HG03571 (cell line): ENCODE measurements at regions not wholly inside any gene's neighbourhood (a gene's known extent, or its start where the extent isn't known, plus 50 kb on each side); places are given as distances from the start of the nearest gene placed in this dataset.

Experiments used
- ATAC-seq: cut with Tn5 transposase; IDR thresholded peaks from one replicate; pipeline ENCODE4 v1.9.1; 2021; ENCODE audit not compliant: unreplicated experiment

DNA sequence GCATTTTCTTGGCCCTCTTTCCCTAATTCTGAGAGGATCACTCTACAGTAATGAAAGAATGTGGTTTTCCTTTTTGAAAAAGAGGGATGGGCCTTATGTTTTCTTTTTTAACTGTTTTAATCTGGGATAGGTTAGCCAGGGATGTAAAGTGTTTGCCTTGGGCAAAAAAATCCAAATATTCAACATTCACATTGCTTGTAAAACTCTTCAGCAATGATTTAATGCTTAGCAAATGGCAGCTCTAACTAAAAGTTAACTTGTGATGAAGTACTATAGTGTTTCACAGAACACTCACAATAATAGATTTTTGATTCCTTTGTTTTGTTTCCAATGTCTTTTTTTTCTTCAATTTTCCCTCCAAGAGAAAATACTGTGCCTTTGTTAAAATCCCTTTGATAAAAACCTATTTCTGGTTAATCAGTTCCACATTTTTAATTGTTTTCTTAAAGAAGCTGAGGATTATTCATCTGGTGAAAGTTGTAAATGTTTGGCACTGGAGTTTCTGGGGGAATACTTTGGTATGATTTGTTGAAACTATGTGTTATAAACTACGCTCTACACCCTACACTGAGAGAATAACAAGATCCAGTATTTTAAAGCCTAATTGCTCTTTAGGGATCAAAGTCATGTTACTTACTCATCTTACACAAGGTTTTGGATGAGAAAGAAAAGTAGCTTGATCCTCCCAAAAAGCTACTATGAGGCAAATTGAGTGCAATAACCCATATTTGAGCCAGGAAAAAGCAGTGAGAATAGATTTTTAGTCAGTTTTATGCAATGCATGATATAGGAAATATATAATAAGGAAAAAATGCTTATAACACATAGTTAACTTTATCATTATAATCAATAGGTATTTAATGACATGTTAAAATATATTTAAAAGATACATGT is 335.8 kb downstream of the EPHA7 start:
- no peak for ATAC-seq

DNA sequence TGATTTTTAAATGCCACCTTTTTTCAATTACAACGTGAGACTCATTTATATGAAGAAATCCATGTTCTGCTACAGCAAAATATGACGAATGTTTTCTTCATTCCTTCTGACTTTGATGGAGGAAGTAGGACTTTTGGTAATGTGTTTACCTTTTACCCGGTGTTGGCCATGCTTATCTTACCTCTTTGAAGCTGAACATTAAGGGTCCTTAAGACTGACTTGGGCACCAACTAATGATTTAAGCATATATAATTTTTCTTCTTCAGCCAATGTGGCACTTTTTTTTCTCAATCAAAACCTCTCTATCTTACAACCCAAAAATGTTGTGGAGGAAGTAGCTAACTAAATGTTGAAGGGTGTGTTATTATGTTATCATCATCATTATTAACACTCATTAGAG is 337.5 kb downstream of the EPHA7 start:
- ATAC-seq: no peak

DNA sequence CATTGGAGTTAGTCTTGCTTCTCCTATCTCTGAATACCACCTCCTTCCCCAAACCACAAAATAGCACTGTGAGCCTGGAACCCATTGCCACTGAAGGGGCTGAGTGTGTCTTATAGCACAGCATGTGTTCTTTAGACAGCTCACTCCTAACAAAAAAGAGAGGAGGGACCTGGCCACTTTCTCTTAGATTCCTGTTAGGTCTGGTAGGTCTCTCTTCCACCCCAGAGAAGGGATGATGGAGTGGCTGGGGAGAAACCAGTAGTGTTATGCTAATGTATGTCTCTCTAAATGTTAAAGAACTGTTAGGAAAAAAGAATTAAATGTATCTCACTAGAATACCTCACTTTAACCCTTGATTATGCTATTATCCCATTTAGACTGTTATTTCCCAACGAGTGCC is 340.3 kb downstream of the EPHA7 start:
- ATAC-seq: no peak

DNA sequence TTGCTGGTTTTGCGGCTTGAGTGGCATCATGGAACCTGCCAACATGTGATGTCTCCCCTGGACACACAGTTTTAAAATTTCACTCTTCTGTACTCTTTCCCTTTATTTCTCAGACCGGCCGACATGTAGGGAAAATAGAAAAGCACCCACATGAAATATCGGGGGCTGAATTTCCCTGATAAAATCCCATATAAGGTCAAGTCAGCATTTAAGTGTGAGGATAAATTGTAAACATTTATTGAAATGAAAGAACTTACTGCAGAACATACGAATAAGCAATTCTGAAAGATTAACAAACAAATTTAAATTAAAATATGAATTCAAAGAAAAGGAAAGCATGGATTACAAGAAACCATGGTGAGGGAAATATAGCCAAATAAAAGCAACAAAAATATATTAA is 345.5 kb downstream of the EPHA7 start:
- no peak for ATAC-seq

DNA sequence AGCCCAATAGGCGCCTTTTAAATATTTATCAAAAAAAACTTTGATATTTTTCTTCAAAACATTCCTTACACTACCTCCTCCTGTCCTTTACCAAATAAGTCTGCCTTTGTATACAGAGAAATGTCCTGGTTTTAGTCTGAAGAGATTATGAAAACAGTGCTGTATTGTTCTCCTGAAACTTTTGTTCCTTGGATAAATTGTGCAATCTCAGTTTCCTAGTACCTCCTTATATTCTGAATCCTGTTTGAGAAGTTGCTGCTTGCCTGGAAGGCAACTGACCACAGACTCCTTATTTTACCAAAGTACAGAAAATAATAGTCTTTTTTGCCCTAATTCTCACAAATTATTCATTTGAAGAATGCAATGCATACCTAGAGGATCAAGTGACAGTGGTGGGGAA is 349.5 kb downstream of the EPHA7 start:
- ATAC-seq: no peak

DNA sequence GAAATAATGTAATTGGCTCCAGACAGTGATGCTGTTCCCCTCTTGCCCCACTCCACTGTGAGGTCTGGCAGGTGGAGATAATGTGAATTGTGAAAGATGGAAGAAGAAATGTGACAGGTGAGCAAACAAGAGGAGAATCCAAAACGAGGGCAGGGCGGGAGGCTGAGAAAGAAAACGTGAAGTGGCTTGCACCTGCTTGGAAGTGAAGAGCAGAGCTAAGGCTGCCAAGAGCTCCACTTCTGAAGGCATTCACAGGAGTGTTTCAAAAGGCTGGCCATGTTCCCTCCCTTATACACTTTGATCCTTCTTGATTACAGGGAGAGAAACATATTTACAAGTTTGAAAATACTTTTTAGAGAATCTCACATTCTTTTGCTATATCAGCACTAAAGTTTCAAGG is 359.4 kb downstream of the EPHA7 start:
- ATAC-seq: no peak

DNA sequence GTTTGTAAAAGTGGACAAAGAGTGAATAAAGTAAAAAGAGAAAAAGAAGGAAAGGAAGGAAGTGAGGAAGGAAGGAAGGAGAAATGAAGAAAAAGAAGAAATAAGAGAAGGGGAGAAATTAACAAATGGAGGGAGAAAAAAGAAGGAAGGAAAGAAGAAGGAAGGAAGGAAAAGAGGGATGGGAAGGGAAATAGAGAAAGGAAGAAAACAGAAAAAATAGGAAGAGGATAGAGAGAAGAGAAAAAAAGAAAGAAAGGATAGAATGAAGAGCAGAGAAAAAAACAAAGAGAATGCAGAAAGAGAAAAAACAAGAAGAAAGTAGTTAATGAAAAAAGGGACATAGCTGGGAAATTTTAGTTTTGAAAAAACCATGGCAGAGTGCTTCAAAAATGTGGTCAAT is 361.8 kb downstream of the EPHA7 start:
- ATAC-seq: no peak

DNA sequence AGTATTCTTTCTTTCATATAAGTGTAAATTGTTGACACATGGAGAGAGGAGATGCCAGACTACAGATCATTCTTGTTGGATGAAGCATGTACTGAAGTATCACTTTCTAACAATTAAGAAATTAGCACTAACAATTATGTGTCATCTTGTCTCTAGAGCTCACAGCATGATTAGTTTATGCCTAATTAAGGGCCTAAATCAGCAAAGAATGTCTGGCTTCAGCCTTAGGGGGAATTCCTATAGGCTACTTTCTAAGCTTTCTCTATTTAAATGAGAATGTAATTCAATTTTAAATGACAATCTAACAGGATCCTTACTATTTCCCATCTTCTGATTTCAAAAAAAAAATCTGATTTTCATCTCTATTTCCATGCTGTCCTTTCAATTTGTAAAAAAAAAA is 371.0 kb downstream of the EPHA7 start:
- no peak for ATAC-seq

DNA sequence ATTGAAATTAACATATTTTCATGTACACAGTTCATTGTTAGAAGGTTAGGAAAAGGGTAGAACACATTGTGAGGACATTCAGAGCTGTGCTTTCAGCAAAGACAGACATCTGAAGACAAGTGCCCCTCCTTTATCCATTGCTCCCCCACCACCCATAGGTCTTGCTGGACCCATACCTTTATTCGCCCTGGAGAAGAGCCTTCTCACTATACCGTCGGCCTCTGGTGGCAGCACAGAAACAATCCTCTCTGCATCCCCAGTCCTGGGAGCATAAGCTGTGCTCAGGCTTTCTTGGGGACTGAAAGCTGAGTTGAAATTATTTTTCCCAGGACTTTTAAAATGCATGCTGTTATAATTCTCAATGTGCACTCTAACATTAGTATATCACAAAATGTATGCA is 372.3 kb downstream of the EPHA7 start:
- no peak for ATAC-seq

DNA sequence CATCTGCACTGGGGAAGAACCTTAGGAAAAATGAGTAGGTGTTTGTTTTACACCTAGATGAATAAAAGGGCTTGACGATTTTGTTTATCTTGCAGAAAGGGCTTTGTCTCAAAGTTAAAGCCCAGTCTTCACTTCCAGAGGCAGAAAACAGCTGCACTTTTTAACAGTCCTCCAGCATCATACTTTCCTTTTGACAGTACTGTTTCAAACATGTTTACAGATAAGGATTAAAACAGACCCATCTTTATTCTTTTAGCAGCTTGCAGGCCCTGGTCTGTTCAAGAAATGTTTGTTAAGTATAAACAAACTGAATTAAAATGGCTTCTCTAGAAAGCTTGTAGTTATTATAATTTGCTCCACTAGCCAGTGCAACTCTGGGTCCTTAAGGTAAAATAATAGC is 374.2 kb downstream of the EPHA7 start:
- no peak for ATAC-seq

DNA sequence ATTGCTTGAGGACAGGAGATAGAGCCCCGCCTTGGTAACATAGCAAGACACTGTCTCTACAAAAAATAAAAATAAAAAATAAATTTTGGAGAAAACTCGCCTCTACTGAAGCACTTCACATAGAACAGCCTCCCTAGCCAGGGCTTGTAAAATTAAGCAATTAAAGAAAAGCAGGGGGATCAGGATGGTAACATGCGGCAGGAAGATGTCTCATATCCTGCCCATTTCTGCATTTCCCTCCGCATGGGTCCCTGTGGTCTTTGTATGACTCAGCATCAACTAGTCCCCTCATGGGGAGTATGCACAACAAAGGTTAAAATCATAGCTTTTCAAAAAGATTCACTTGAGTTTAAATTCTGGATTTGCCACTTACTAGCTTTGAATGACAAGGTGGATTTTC is 379.0 kb downstream of the EPHA7 start:
- no peak for ATAC-seq

DNA sequence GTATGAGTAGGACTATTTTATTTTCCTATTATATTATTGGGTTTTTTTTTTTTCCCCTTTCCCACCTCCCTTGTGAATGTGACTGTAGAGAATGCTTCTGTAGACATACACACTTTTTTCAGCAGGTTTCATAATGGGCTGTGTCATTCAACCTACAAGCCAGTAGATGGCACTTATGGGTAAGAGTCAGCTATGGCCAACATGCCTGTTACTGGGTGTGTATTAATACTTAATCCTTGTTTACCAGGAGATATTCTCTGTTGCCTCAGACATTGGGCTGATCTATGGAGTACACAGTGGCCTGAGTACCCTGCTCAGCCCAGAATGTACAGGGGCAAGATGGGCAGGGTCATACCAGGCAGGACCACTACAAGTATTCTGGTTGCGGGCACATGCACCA is 382.5 kb downstream of the EPHA7 start:
- no peak for ATAC-seq

DNA sequence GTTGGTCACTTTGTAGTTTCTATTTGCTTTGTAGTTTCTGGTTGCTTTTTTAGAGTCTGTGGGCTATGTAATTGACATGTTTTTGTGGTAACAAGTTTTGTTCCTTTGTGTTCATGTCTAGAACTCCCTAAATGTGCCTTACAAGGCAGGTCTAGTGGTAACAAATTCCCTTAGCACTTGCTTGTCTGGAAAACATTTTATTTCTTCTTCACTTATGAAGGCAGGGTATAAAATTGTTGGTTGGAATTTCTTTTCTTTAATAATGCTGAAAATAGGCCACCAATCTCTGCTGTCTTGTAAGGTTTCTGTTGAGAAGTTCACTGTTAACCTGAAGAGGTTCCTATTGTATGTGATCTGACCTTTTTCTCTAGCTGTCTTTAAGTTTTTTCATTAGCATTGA is 383.6 kb downstream of the EPHA7 start:
- no peak for ATAC-seq

DNA sequence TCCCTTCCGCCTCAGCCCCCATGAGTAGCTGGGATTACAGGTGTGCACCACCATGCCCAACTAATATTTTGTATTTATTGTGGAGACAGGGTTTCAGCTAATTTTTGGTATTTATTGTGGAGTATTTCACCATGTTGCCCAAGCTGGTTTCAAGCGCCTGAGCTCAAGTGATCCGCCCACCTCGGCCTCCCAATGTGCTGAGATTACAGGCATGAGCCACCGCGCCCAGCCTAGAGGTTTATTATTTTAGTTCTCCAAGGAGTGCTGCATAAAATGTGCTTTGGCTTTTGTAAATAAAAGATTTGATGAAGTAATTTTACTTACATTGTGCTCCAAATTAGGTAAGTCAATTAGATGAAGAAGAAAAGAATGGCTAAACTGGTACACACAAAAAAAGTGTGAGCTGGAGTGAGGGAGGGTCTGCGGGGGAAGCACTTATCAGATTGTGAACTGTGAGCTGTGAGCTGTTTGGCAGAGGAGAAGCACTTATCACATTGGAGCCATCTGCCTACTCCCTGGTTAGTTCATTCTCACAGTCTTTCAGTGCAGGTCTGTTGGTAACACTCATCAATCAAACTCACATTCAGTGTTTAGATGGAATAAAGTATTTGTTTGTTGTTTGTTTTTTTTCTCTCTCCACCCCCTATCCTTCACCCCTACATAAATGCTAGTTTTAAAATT is 398.0 kb downstream of the EPHA7 start:
- no peak for ATAC-seq

DNA sequence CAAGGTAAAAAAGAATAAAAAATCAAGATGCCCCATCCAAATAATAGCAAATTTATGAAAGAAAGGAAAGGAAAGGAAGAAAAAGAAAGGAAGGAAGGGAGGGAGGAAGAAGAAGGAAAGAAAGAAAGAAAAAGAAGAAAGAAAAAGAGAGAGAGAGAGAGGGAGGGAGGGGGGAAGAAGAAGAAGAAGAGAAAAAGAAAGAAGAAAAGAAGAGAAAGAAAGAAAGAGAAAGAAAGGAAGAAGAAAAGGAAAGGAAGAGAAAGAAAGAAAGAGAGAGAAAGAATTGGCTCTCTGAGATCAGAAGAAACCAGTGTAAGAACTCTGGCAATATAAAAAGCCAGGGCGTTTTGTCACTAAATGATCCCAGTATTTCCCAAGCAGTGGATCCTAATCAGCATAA is 401.7 kb downstream of the EPHA7 start:
- ATAC-seq: no peak

DNA sequence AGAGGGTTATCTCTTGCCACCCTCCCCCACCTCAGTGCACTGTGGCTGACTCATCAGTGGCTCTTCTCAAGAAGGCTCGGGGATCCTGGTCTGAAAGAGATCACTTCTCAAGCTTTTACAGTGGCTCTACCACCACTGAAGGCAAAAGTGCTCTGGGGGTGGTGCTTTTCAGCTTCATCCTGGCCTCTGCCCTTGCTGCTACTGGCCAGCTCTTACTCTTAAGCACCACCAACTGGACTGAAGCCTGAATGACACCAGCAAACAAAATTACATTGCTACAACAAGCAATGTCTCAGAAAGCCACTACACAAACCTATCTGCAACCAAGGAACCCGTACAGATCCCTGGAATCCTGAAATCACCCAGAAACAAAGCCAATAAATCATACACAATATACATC is 402.1 kb downstream of the EPHA7 start:
- no peak for ATAC-seq

DNA sequence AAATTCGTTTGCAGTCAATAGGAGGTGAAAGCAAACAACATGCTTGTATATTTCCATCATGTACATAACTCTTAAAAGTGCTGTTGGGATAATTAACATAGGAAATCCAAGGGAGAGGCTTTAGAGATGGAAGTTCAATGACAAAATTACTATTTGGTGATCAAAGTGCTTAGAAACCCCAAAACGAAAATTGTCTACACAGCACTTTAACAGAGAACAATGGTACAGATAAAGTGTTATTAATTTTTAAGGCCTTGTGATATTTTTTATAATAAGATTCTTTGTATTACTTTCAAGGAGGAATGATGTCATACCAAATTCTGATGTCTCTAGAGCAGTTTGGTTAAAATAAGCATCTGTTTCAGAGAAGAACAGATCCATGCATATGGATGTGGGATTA is 406.3 kb downstream of the EPHA7 start:
- ATAC-seq: no peak

DNA sequence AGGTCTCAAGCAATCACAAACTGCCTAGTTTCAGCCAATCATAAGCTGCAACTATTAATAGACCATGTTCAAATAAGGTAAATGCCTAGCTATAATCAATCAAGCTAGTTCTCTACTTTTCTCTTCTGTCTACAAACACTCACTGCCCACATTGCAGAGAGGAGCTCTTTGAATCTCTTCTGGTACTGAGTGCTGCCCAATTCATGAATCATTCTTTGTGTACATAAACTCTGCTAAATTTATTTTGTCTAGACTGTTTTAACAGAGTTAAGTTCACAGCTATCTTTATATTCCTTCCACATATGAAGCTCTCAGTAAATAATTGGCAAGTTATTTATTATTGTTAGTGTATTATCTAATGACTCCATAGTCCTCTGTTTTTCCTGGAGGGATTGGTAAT is 411.0 kb downstream of the EPHA7 start:
- no peak for ATAC-seq

DNA sequence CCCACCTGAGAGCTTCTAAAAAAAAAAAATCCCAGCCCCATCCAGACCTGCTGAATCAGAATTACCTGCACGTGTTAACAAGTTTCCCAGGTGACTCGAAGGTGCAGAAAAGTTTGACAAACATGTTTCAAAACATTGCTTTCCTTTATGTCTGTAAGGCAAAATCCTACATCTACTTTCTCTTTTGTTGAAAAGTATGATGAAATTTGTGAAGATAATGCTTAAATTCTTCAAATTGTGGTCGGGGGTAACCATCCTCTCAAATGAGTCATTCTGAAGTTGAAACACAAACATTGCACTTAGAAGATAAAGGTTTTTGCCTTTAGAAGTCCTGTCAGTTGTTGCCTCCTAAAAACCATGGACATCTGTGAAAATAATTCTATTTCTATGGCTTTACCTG is 429.7 kb downstream of the EPHA7 start:
- no peak for ATAC-seq

DNA sequence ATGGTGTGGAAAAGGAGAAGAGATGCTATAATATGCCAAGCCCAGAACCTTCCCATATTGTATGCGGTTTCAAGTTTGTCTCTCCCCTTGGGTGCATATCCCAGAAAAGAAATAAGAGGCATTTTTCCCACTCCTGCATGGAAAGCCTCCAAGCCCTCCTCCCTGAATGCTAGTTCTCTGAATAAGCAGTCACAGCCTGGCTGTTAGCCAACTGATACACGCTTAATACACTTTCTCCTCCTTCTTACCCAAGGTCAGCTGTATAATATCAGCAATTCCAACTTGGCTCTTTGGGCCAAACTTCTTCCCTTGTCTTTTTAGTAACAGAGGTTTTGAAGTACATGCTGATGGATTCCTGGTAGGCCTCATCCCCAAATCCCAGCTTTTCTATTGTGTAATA is 440.1 kb downstream of the EPHA7 start:
- no peak for ATAC-seq

DNA sequence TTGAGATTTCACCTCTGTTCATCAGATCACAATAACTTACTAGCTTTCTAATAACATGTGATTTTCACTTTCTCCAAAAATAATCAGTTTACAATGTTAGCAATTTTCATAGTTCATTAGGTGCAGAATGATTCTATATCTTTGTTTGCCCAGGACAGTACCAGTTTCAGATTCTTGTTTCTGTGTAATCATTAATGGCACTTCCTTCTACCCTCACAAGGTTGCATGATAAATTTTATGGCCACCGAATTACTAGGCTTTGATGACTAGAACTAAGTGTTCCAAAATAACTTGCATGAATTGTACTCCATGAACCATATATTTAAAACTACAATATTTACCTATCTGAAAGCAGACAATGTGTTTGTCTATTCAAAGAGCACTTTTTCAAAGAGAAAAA is 442.3 kb downstream of the EPHA7 start:
- ATAC-seq: no peak

DNA sequence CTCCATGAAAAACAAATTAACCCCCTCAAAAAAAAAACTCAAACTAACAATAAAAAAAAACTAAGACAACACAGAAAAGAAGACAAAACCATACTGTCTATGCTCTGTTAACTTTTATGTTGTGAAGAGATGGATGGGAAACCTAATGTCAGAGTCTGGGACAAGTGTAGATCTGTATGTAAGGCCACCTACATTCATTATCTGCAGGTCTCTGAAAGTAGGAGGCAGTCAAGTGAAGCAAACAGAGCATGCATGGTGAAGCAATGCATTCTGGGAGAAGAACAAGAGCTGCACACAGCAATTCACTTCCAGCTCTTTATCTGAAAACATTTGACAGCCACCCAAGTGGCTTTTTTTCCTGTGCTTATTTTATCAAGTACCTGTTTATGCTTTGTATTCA is 452.0 kb downstream of the EPHA7 start:
- ATAC-seq: no peak

DNA sequence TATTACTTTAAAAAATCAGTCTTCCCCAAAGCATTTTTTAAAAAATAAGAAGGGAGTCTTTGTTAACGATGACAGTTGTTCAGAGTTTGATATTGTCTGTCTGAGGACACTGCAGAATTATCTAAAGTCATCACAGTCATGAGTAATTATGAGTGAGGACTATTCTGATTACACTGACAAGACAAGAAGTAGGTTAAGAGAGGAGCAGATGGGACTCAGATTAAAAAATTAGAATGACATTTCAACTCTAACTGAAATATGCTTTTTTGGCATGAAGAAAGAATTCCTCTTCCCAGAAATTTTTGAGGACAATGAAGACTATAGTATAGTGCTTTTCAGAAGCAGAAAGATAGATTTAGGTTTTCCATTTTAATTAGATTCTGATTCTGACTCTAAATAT is 456.5 kb downstream of the EPHA7 start:
- ATAC-seq: no peak
